ENCODE measurements at regions not wholly inside any gene's neighbourhood (a gene's known extent, or its start where the extent isn't known, plus 50 kb on each side); places are given as distances from the start of the nearest gene placed in this dataset.

DNA sequence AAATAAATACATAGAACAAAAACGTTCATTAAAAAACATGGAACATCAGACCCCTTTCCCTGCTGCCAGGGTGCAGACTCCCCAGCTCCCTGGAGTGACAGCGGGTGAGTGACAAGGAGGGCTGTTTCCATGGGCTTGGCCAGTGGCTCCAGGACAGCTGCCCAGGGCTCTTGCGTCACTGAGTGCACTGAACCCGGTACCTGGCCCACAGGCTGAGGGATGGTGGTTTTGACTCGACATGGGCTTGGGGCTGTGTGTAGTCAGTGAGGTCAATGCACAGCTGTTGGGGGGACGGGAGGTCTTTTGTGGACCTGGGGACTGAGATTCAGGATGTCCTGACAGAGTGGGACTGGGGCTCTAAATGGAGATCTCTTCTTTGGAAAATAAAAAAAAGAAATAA is 142.1 kb upstream of the B3GAT1 start:
- DNase-seq, result no peak
- no peak overlapping the region for H3K4me3 ChIP-seq
- no peaks in the 10 kb centered on the region; the same call in 1 of the 2 replicates for H3K9me3 ChIP-seq
- H3K27me3 ChIP-seq, result no peaks in the 10 kb centered on the region
- no peaks in the 10 kb centered on the region for H3K36me3 ChIP-seq

DNA sequence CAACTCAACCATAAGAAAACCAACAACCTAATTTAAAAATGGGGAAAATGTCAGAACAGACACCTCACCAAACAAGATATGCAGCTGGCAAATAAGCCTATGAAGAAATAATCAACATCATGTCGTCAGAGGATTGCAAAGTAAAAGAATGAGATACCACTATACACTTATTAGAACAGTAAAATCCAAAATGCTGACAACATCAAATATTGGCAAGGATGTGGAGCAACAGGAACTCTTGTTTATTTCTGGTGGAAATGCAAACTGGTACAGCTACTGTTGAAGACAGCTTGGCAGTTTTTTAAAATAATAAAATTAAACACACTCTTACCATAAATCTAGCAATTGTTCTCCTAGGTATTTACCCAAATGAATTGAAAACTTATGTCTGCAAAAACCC is 140.7 kb upstream of the B3GAT1 start:
- Histone ChIP-seq H3K36me3 (no peaks in the 10 kb centered on the region), H3K4me3 (no peak overlapping the region), H3K27me3 (peaks cover 2% of the 10 kb centered on the region; the same call in 1 of the 2 replicates), H3K9me3 (no peaks in the 10 kb centered on the region; the same call in 1 of the 2 replicates)
- DNase-seq, result no peak

DNA sequence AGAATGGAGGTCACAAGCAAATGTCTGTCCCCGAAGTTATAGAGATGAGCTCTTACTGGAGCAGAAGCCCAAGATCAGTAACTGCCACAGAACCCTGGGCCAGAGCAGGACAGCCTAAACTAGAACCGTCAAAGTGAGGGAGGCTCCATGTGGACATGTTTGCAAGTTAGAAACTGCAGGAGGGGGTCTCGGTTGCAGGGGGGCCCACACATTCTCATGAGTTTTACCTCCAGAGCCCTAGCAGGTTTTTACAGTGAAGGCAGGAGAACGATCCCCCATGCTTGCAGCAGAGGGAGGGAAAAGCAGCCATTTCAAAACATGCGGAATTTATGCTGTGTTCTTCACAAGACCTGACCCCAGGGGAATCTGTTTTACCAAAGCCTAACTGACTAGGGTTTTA is 133.5 kb upstream of the B3GAT1 start:
- no peak for DNase-seq
- H3K4me3 ChIP-seq, result no peak overlapping the region
- no peaks in the 10 kb centered on the region for H3K36me3 ChIP-seq
- H3K27me3 ChIP-seq, result peaks cover 2% of the 10 kb centered on the region; the same call in 1 of the 2 replicates
- no peaks in the 10 kb centered on the region; the same call in 1 of the 2 replicates for H3K9me3 ChIP-seq

DNA sequence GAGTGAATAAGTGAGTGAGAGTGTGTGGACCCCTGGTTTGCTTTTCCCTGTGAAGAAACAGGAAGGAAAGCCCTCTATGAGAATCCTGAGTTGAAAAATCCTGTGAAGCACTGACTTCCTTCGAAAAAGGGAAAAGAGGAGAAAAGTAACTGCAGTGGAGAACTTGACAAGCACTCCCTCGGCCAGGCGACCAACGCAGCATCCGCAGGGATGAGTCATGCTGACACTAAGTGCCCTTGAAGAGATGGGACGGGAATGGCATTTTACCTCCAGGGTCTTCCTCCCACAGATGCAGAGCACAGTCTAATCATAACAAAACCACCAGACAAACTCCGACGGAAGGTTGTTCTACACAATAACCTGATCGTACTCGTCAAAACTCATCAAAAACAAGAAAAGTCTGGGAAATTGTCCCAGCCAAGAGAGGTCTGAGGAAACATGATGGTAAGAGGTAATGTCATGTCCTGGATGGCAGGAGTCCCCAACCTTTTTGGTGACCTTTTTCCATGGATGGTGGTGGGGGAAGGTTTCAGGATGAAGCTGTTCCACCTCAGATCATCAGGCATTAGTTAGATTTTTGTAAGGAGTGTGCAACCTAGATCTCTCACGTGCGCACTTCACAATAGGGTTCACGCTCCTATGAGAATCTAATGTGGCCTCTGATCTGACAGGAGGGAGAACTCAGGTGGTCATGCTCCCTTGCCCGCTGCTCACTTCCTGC is 132.2 kb upstream of the B3GAT1 start:
- Histone ChIP-seq H3K4me3 (no peak overlapping the region), H3K9me3 (no peaks in the 10 kb centered on the region; the same call in 1 of the 2 replicates), H3K36me3 (no peaks in the 10 kb centered on the region), H3K27me3 (peaks cover 2% of the 10 kb centered on the region; the same call in 1 of the 2 replicates)
- DNase-seq, result no peak

DNA sequence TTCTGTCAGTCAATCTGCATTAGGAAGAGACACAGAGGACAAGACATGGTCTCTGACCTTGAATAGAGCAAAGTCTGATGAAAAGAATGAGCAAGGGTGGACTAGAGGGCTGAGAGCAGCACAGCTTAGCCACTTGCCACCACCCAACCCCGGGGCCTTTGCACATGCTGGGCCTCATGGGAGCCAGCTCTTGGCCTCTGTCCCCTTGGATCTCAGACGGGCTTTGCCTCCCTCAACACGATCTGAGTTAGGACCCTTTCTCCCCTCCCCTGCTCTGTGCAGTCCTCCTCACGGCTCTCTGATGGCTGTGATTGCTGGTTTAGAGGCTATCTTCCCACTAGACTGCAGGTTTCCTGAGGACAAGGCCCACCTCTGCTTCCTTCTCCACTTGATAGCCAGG is 131.6 kb upstream of the B3GAT1 start:
- Histone ChIP-seq H3K36me3 (no peaks in the 10 kb centered on the region), H3K9me3 (no peaks in the 10 kb centered on the region; the same call in 1 of the 2 replicates), H3K27me3 (peaks cover 2% of the 10 kb centered on the region; the same call in 1 of the 2 replicates), H3K4me3 (no peak overlapping the region)
- DNase-seq, result no peak

DNA sequence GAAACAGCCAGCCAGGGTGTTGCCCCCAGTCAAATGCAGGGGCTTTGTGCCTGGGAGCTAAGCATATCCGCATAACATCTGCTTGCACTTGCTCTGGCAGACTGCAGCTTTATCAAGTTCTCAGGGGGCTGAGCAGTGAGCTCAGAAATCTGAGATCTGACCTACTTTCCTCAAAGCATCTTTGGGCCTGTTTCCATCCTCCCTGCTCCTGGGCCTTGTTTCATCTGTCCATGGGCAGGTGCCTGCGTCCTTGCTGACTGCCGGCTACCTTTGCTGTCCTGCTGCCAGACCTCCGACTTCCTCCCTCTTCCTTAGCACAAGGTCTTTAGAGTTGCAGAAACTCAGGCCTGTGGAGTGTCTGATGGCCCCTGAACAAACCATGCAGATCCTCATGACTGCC is 131.2 kb upstream of the B3GAT1 start:
- H3K36me3 ChIP-seq, result no peaks in the 10 kb centered on the region
- H3K9me3 ChIP-seq, result no peaks in the 10 kb centered on the region
- peaks cover 2% of the 10 kb centered on the region; the same call in 1 of the 2 replicates for H3K27me3 ChIP-seq
- H3K4me3 ChIP-seq, result no peak overlapping the region
- no peak for DNase-seq

DNA sequence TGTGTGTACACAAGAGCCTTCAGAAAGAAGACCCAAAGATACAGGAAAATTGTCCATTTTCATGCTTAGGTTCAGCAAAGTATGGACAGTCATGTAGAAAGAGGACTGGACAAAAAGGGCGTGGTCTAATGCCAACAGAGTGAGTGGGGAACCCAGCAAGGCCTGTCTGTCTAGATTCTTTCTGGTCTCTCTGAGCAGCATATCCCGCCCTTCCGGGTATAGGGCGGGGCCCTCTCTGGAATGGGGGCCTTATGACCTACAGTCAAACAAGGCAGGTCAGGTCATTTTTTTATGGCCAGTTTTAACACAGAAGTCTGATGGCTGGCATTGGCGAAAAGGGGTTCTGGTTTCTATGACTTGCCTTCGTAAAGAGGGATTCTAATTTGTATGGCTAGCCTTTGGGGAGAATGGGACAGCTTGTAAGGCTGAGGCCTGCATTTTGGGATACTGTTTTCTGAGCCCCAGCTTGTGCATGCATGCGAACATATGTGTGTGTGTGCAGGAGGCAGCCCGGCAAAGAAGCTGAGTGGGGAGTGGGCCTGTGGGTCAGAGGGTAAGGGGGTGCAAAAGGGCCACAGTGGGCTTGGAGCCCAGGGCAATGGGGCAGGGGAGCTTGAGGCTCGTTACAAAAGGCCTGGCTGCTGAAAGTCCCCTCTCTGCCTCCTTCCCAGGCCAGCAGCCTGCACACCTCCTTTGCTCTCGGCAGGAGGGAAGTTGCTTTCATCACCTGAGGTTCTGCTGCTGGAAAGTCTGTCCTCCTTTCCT is 130.5 kb upstream of the B3GAT1 start:
- Histone ChIP-seq H3K9me3 (no peaks in the 10 kb centered on the region), H3K27me3 (no peaks in the 10 kb centered on the region), H3K4me3 (no peak overlapping the region), H3K36me3 (no peaks in the 10 kb centered on the region)
- no peak for DNase-seq

DNA sequence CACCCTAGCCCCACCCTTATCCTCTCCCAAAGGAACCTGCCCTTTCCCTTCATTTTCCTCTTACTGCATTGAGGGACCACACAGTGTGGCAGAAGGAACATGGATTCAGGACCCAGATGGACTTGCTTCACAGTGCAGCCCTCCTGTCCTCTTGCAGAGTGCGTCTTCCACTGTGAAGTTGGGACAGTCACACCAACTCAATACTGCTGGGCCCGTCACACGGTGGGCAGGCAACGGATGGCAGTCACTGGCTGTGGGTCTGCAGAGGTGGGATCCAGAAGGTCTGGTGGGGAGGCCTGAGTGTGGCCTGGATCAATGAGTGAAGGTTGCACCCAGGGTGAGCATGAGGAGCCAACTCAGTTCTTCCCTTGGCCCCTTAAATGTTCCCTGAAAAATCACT is 129.9 kb upstream of the B3GAT1 start:
- H3K4me3 ChIP-seq, result no peak overlapping the region
- no peak for DNase-seq
- no peaks in the 10 kb centered on the region for H3K36me3 ChIP-seq
- no peaks in the 10 kb centered on the region for H3K27me3 ChIP-seq
- H3K9me3 ChIP-seq, result no peaks in the 10 kb centered on the region

DNA sequence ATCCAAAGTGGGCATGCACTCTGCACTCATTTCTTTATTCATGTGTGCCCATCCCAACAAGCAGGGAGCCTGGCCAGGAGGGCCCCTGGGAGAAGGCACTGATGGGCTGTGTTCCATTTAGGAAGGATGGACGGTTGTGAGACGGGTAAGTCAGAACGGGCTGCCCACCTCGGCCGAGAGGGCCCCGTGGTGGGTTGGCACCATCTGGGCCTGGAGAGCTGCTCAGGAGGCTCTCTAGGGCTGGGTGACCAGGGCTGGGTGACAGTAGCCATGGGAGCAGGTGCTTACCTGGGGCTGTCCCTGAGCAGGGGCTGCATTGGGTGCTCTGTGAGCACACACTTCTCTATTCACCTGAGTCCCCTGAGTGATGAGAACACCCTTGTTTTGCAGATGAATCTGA is 129.3 kb upstream of the B3GAT1 start:
- no peaks in the 10 kb centered on the region for H3K36me3 ChIP-seq
- H3K9me3 ChIP-seq, result no peaks in the 10 kb centered on the region
- no peaks in the 10 kb centered on the region for H3K27me3 ChIP-seq
- no peak overlapping the region for H3K4me3 ChIP-seq
- DNase-seq, result no peak

DNA sequence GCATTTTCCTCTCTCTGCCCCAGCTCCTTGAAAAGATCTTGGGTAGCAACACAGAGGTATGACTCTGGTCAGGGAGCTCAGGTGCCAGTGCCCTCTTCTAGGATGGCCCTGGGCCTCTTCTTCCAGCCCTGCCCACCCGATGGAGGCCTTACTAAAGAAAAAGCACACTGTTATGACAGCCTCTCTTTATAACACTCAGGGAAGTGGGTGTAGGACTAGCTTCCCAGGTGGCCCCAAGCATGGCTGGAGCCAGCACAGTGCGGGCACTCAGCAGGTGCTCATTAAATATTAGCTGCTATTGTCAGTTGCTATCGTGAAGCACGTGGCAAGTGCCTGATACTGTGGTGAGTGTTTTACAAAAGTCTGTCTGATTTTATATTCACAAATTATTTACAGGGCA is 127.2 kb upstream of the B3GAT1 start:
- no peak for DNase-seq
- Histone ChIP-seq H3K27me3 (no peaks in the 10 kb centered on the region), H3K36me3 (no peaks in the 10 kb centered on the region), H3K4me3 (no peak overlapping the region), H3K9me3 (no peaks in the 10 kb centered on the region)

DNA sequence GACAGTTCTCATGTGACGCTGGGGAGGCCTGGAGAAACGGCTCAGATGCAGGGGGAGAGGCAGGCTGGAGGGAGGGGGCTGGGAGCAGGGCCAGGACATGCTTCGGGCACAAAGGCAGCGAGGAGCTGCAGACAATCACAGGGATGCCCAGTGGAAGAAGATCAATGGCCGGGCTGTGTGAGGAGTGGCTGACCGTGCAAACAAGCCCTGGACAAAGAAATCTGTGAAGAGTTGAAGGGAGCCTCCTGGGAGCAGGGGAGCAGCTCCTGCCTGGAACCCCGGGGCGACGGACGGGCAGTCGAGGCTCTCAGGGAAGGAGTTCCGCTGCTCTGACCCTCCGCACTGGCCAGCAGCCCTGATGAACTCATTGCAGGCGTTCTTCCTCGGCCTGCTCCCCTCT is 126.7 kb upstream of the B3GAT1 start:
- Histone ChIP-seq H3K9me3 (no peaks in the 10 kb centered on the region), H3K36me3 (no peaks in the 10 kb centered on the region), H3K4me3 (no peak overlapping the region), H3K27me3 (no peaks in the 10 kb centered on the region)
- no peak for DNase-seq

DNA sequence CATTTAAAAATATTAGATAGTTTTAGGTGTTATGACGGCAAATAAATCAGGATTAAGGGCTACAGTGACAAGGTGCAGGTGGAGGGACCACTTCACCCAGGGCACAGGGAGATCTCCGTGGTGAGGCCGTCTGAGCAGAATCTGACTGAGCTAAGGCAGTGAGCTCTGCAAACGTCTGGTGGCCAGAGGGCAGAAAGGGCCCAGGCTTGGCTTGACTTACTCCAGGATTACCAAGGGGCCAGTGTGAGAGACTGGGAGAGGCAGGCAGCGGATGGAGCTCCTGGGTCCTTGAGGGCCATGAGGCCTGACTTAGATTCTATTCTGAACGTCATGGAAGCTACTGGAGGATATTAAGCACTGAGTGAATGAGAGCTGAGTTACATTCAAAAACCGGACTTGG is 125.9 kb upstream of the B3GAT1 start:
- Histone ChIP-seq H3K27me3 (no peaks in the 10 kb centered on the region), H3K9me3 (no peaks in the 10 kb centered on the region), H3K4me3 (no peak overlapping the region), H3K36me3 (no peaks in the 10 kb centered on the region)
- no peak for DNase-seq

DNA sequence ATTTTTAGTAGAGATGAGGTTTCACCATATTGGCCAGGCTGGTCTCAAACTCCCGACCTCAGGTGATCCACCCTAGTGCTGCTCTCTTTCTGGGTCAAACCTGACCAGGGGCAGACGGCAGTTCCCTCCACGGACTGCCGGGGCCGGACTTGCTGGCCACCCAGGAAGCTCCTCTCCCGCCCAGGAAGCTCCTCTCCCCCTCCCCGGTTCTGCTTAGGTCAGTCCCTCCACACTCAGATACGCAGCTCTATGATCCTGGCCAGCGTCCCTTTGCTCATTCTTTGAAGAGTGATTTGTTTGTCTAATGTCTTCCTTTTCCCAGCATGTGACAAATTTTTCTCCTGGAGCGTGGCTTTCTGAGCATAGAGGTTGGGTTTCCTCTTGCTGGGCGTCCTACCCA is 125.3 kb upstream of the B3GAT1 start:
- DNase-seq, result no peak
- no peaks in the 10 kb centered on the region for H3K27me3 ChIP-seq
- H3K36me3 ChIP-seq, result no peaks in the 10 kb centered on the region
- H3K4me3 ChIP-seq, result no peak overlapping the region
- no peaks in the 10 kb centered on the region for H3K9me3 ChIP-seq

DNA sequence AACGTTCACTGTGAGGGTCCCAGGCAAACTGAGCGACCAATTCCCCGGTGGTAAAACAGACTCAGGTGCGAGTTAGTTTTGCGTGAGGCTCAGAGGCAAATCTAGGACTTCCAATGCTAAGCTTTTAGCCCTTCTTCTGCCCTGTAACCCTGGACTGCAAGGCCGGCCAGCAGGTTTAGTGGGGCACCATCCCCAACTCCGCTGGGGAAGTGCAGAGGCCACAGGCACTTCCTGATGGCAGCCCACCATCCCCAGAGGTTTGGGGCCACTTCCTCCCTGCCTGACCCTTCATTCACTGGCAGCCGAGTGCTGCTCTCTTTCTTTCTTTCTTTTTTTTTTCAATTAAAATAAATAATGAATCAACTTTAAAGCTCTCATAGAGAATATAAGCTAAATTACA is 124.6 kb upstream of the B3GAT1 start:
- H3K4me3 ChIP-seq, result no peak overlapping the region
- H3K36me3 ChIP-seq, result no peaks in the 10 kb centered on the region
- no peaks in the 10 kb centered on the region for H3K27me3 ChIP-seq
- H3K9me3 ChIP-seq, result no peaks in the 10 kb centered on the region
- DNase-seq, result no peak

DNA sequence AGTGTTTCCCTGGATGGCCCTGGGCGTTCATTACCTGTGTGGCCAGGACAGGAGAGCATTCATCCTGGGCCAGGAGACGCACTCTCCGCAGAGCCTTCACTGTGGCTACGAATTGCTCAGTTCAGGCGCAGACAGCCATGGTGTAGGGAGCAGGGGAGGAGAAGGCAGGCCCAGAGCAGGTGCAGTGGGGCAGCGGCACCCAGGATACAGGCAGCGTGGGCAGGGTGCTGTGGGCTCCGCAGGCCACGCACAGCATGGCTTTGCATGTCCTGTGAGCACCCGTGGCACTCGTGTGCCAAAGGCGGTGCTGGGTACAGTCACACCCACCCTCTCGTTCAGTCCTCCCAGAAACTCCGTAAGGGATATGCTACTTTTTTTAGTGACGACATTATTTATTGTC is 124.2 kb upstream of the B3GAT1 start:
- Histone ChIP-seq H3K27me3 (no peaks in the 10 kb centered on the region), H3K9me3 (no peaks in the 10 kb centered on the region), H3K36me3 (no peaks in the 10 kb centered on the region), H3K4me3 (no peak overlapping the region)
- DNase-seq, result no peak

DNA sequence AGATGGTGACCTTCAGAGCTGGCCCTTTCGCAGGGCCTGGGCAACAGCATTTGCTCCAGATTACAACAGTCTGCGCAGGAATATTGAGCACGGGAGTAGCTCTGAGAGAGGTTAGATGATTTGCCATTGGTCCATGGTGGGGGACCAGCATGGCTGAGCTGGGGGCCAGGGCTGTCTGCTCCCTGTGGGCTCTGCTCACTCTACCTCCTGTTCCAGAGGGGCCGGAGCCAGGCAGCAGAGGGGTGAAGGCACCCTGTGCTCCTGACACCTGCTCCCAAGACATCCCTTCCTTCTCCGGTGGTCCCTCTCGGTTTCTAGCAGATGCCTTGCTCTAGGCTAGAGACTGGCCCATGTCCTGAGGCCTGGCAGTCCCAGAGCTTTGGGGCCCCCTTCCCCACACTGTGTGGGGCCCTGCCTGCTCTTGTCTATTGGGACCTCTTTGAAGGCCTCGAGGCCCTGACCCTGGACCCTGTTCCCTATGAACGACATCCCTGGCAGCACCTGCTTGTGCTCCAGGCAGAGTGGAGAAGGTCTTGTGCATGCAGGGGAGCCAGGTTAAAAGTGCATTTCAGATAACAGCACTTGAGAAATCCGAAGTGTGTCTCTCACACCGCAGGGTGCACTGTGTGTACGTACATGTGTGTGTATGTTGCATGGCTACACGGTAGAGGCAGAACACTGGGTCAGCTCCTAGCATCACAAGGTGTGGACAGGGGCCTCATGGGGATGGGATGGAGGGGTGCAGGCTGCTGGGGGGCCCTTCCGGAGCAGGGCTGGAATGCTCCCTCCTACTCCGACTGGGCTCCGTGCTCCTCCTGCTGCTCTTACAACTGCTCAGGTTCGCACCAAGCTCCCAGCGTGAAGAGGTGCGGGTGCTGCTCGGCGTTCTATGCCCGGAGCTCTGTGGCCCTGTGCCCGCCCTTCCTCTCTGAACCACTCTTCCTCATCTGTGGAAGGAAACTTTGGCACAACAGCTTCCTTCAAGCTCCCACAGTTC is 123.3 kb upstream of the B3GAT1 start:
- Histone ChIP-seq H3K36me3 (no peaks in the 10 kb centered on the region), H3K27me3 (no peaks in the 10 kb centered on the region), H3K4me3 (no peak overlapping the region), H3K9me3 (no peaks in the 10 kb centered on the region)
- no peak for DNase-seq

DNA sequence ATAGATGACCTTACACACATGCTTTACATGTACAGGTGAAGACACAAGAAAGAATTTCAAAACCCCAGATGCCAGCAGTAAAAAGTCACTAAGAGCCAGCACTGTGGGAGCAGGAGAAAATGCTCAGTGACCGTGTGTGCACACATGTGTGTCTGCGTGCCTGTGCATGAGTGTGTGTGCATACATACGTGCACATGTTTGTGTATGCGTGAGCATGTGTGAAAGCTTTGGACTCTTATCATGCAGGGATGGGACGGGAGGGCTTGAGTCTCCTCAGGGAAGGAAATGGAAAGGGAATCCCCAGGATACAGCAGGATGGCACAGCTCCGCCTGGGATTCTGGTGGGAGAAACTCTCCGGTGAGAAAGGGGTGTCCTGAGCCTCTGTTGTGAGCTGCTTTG is 121.5 kb upstream of the B3GAT1 start:
- no peak for DNase-seq
- H3K27me3 ChIP-seq, result no peaks in the 10 kb centered on the region
- H3K9me3 ChIP-seq, result no peaks in the 10 kb centered on the region
- no peaks in the 10 kb centered on the region for H3K36me3 ChIP-seq
- no peak overlapping the region for H3K4me3 ChIP-seq
